Stomach (tissue), 8 donors: ENCODE measurements at regions not wholly inside any gene's neighbourhood (a gene's known extent, or its start where the extent isn't known, plus 50 kb on each side); places are given as distances from the start of the nearest gene placed in this dataset.

ENCODE experiments used
- DNase-seq, 2 donors: peaks; one replicate each; pipeline versions ENCODE4 v3.0.0 to v3.0.0-alpha.2; 2013 to 2019
- H3K27ac ChIP-seq, 5 donors: fragments of 200-600 bp in 4 of 5; sonication (generic) in 4 of 5; one replicate each; pipeline ENCODE4 v1.5.1; 2013 to 2019; ENCODE audit warnings: mild to moderate bottlenecking in 1 of 5, moderate library complexity in 1 of 5
- H3K27me3 ChIP-seq, 3 donors: fragments of 200-600 bp; sonication (generic); one replicate each; pipeline ENCODE4 v1.5.1; 2017 to 2019; ENCODE audit warnings: mixed run types in 1 of 3
- H3K36me3 ChIP-seq, 4 donors: fragments of 200-600 bp; sonication (generic); 1 replicate in 3 of 4; 2 replicates in 1 of 4; pipeline ENCODE4 v1.5.1; 2016 to 2019
- H3K4me1 ChIP-seq, 4 donors: fragments of 200-600 bp; sonication (generic); one replicate each; pipeline ENCODE4 v1.5.1; 2016 to 2019
- H3K4me3 ChIP-seq, 4 donors: fragments of 200-600 bp; sonication (generic) in 3 of 4; one replicate each; pipeline ENCODE4 v1.5.1; 2016 to 2019; ENCODE audit warnings: mild to moderate bottlenecking in 1 of 4
- H3K9me3 ChIP-seq, 4 donors: fragments of 200-600 bp; sonication (generic); one replicate each; pipeline ENCODE4 v1.5.1; 2016 to 2019
- CTCF ChIP-seq, 7 experiments: fragments of 450-650 bp in 4 of 7; fragments of 200-600 bp in 3 of 7; sonication (generic) in 3 of 7; IDR thresholded peaks; one replicate each; pipeline ENCODE4 v1.5.1; 2016 to 2019; ENCODE audit warnings: antibody characterized with exemption in 7 of 7, control low read depth in 2 of 7, mild to moderate bottlenecking in 1 of 7
- EP300 ChIP-seq: sonication (generic); formaldehyde crosslinking; IDR thresholded peaks from one replicate; pipeline ENCODE4 v1.6.1; 2017; ENCODE audit warnings: antibody characterized with exemption
- POLR2A ChIP-seq, 4 donors: fragments of 450-650 bp; IDR thresholded peaks; one replicate each; pipeline ENCODE4 v1.6.1; 2016; ENCODE audit warnings: antibody characterized with exemption in 4 of 4, control low read depth in 2 of 4, mild to moderate bottlenecking in 1 of 4, moderate library complexity in 1 of 4
- POLR2AphosphoS5 ChIP-seq, 3 donors: sonication (generic); formaldehyde crosslinking; IDR thresholded peaks; one replicate each; pipeline ENCODE4 v1.6.1; 2016; ENCODE audit warnings: antibody characterized with exemption in 3 of 3
- WGBS, 5 donors: extraction: QIAGEN DNeasy Blood & Tissue Kit in 3 of 5; methylation state at CpG; one replicate each; pipeline versions ENCODE4 v1.1.5 to v1.1.7; 2013 to 2018; 5-methylcytosine and 5-hydroxymethylcytosine counted together
- intact Hi-C: fragments of 100-400 bp; cut with DNase I; formaldehyde crosslinking; loops from one replicate; pipeline ENCODE4 v1.15.1; 2023; ENCODE audit warnings: low total_unique reads
- donor health status: healthy with polysubstance abuse.
- donor health status: Bipolar disorder and iron deficiency.
- donor health status: healthy.

- Histone ChIP-seq H3K36me3 (no peaks in the 10 kb centered on the region), H3K4me3 (no peak overlapping the region), H3K9me3 (peaks cover 0 to 16% (median 8%) of the 10 kb centered on the region in 4 donors), H3K4me1 (no peaks in the 10 kb centered on the region), H3K27me3 (peaks cover 0 to 47% (median 0%) of the 10 kb centered on the region in 3 donors), H3K27ac (no peak overlapping the region)
- intact Hi-C loops, result no loop called here
- no peak for TF ChIP-seq POLR2AphosphoS5 (IDR thresholded peaks at IDR 0.05)
- TF ChIP-seq EP300, result no peak
- no peak for TF ChIP-seq POLR2A (IDR thresholded peaks at IDR 0.05)
- TF ChIP-seq CTCF (IDR thresholded peaks at IDR 0.05), result no peak
- WGBS, 5 donors, result 49 to 64% (median 59%) methylated on average over 5 of the region's 5 CpGs
- DNase-seq, result no peak
Measured at GRCh38 chr12:113755098-113755497, 211.0 kb downstream of the RBM19 start.

- Histone ChIP-seq H3K4me1 (no peaks in the 10 kb centered on the region), H3K36me3 (no peaks in the 10 kb centered on the region), H3K4me3 (no peak overlapping the region), H3K27ac (no peak overlapping the region), H3K27me3 (peaks cover 0 to 71% (median 3%) of the 10 kb centered on the region in 3 donors), H3K9me3 (peaks cover 0 to 20% (median 8%) of the 10 kb centered on the region in 4 donors)
- 75 to 91% (median 90%) methylated on average over 2 of the region's 2 CpGs for WGBS, 5 donors
- TF ChIP-seq POLR2AphosphoS5 (IDR thresholded peaks at IDR 0.05), result no peak
- no peak for TF ChIP-seq CTCF (IDR thresholded peaks at IDR 0.05)
- no peak for TF ChIP-seq EP300
- TF ChIP-seq POLR2A (IDR thresholded peaks at IDR 0.05), result no peak
- DNase-seq, result no peak
- intact Hi-C loops, result no loop called here
Measured at GRCh38 chr12:113751513-113751912, 214.6 kb downstream of the RBM19 start.

GRCh38 chr12:113749433-113749815, 216.7 kb downstream of the RBM19 start:
- H3K27me3 ChIP-seq, result peaks cover 0 to 75% (median 3%) of the 10 kb centered on the region in 3 donors
- no peak overlapping the region for H3K27ac ChIP-seq
- no peaks in the 10 kb centered on the region for H3K36me3 ChIP-seq
- H3K4me1 ChIP-seq, result no peaks in the 10 kb centered on the region
- intact Hi-C loops, result no loop called here
- 10 to 47% (median 33%) methylated on average over 1 of the region's 1 CpG for WGBS, 5 donors
- peaks cover 0 to 20% (median 8%) of the 10 kb centered on the region in 4 donors for H3K9me3 ChIP-seq
- TF ChIP-seq POLR2A (IDR thresholded peaks at IDR 0.05) (no peak), POLR2AphosphoS5 (IDR thresholded peaks at IDR 0.05) (no peak), CTCF (IDR thresholded peaks at IDR 0.05) (no peak), EP300 (no peak)
- H3K4me3 ChIP-seq, result no peak overlapping the region
- no peak for DNase-seq

GRCh38 chr12:113748707-113749432, 217.3 kb downstream of the RBM19 start:
- Histone ChIP-seq H3K4me1 (no peaks in the 10 kb centered on the region), H3K4me3 (no peak overlapping the region), H3K27me3 (peaks cover 0 to 70% (median 3%) of the 10 kb centered on the region in 3 donors), H3K36me3 (no peaks in the 10 kb centered on the region), H3K9me3 (peaks cover 0 to 20% (median 8%) of the 10 kb centered on the region in 4 donors), H3K27ac (no peak overlapping the region)
- WGBS, 5 donors, result 59 to 66% (median 61%) methylated on average over 6 of the region's 6 CpGs
- intact Hi-C loops, result no loop called here
- no peak for DNase-seq
- TF ChIP-seq EP300 (no peak), CTCF (IDR thresholded peaks at IDR 0.05) (no peak), POLR2AphosphoS5 (IDR thresholded peaks at IDR 0.05) (no peak), POLR2A (IDR thresholded peaks at IDR 0.05) (no peak)
